HG03135 (cell line): ENCODE measurements at regions not wholly inside any gene's neighbourhood (a gene's known extent, or its start where the extent isn't known, plus 50 kb on each side); places are given as distances from the start of the nearest gene placed in this dataset.

ENCODE experiments used
- ATAC-seq: cut with Tn5 transposase; IDR thresholded peaks from one replicate; pipeline ENCODE4 v1.9.1; 2021; ENCODE audit warnings: mild to moderate bottlenecking, moderate library complexity; ENCODE audit not compliant: unreplicated experiment

DNA sequence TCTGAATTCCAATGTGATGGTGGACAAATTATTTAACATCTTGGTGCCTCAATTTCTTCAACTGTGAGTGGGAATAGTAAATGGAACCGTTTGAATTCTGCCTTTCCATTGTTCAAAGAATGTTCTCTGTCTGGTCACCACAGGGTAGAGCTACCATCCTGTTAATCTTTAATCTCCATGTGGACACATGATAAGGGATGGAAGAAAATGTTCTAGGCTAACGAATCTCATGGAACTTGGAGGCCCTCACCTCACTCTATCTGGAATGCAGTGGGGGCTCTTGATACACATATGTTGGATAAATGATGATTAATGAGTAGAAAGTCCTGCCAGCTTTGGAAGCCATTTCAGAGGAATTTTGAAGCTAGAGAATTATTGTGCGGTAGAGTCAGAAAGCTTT lies 118.5 kb upstream of the HABP2 start:
- no peak for ATAC-seq

GRCh38 chr10:113434950-113435349 lies 117.9 kb upstream of the HABP2 start:
- no peak for ATAC-seq

DNA sequence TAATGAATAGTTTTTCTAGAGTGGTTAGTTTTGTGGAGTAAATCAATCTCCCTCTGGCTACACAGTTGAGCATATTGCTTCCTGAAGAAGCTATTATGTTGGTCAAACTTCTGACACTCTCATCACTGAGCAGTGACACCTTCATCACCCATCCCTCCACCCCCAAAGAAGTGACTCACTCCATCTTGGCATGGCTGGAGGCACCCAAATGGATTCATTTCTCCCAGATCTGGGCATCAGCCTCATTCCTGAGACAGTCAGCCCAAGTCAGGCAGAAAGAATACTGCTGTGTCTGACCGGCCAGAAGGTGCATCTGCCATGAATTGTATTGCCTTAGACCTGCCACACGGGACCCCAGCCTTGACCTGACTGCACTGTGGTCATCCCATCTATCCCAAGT lies 117.0 kb upstream of the HABP2 start:
- no peak for ATAC-seq

- ATAC-seq: no peak
Observed at GRCh38 chr10:113436851-113437250, 116.0 kb upstream of the HABP2 start.

- ATAC-seq: no peak
Observed at GRCh38 chr10:113438652-113439051, 114.2 kb upstream of the HABP2 start.

DNA sequence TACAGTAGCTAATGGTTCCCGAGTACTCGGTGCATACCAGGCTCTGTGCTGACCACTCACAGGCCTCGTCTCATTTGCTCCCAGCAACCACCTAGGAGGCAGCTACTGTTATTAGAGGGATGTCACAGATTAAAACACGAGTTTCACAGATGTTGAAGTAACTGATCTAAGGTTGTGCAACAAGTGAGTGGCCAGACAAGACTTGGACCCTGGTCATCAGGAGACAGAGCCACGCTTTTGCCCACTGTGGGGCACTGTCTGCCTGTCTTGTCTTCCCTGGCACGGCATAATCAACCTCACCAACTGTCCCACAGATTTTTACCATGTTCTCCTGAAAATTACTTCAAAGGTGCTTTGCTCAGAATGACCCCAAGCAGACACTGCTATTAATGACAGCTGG lies 111.6 kb upstream of the HABP2 start:
- no peak for ATAC-seq

DNA sequence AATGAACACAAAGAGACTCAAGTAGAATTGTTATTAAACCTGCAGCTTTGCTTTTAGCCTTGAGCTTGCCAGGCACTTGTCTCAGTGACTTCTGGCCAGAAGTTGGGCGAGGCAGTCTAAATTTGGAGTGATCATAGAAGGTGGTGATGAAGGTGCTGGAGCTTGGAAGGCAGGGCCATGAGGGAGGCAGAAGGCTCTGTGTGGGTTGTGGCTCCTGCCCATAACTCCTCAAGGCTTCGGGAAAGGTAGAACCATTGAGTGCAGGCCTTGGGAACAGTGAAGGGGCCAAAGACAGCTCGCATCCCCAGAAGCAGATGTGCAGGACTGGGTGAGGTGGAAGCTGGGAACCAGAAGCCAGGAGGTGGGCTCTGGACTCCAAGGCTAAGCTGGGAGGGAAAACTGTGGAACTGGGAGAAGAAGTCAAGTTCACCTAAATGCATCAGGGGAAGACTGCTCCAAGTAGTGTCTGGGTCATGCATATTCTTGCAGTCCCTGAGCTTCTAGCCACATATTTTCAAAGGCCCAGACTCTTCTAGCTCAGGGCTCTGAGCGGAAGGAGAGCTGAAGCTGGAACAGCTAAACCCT lies 111.1 kb upstream of the HABP2 start:
- no peak for ATAC-seq

DNA sequence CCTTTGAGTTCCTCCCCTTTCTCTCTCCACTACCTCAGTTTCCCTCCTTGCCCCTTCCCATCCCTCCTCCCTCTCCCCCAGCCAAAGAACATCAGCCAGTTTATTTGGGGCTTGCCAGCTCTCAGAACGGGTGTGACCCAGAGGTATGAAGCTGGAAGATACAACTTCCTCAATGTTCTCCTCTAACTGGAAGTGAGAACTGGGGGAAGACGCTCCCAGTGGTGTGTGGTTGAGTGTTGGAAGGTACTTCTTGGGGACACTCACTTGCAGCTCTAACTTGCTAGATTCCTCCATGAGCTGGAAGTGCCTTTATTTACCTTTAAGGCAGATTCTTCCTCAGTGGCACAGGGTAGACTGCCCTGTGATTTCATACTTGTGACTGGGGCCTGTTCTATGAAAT lies 110.5 kb upstream of the HABP2 start:
- ATAC-seq: no peak

DNA sequence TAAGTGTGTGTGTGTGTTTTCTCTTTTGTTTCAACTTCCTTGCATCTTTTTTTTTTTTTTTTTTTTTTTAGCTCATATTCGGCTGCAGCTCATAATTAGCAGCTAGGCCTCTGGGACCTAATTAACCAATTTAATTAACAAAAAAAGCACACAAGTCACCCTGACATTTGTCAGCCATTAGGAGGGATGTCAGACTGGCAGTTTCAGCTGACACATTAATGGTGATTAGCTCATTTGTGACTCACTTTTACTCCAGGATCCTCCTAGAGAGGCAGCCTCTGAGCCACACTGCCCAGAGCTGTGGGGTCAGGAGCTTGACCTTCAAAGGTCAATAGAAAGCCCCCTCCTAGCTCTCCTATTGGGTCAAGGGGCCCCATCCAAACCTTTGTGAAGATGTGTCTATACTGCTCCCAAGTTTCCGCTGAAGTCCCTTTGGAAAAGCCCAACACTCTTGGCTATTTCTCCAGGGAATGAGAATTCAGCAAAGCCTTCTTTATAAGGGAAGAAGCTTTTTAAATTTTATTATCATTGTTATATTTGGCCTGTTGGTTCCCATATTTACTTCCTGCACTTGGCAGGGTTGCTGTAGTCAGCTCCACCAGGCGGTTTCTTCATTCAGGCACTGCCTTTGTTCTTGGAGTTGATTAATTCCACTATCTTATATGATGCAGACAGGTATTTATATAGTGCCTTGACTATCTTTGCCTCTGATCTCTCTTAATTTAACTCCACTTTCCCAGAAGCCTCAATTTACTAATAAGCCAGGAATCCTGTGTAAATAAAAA lies 109.5 kb upstream of the HABP2 start:
- no peak for ATAC-seq

DNA sequence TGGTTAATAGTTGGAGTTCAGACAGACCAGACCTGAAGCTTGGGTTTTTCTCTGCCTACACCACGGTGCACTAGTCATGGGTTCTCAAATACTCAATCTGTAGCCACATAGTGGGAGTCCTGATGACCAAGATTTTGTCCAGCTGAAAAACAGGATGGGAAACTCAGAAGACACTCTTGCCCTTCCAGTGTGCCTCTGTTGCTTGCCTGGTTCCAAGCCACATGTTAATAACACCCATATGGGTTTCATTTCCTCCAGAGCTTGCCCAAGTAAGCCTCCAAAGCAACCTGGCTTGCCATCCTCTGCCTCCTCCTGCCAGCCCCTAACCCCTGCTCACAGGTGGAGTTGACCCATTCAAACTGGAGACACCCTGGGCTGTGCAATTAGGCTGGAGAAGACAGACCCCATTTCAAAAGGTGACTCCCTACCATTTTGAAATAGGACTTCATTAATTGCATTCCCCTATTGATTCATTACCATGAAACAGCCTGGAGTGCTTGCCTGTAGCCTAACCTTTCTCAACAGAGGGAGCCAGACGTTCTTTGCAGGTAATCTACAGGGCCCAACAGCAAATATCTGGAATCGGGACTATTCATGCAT lies 108.0 kb upstream of the HABP2 start:
- ATAC-seq: no peak

DNA sequence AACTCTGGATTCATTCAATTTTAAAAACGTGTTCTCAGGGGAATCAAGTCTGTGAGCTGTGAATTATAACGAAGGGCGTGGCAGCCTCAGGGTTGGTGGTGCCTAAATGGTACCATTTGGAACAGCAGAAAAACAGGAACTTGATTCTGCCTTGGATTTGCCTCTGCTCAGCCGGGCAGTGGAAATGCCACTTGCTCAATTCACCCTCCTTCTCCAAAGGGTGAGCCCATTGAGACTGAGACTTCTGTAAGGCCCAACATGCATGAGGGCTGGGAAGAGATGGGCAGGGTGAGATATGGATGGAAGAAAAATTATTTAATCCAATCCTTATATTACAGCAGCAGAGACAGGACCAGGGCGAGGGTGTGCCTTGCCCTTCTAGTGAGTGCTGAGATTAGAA lies 107.1 kb upstream of the HABP2 start:
- no peak for ATAC-seq

- no peak for ATAC-seq
Observed at GRCh38 chr10:113446739-113447138, 106.1 kb upstream of the HABP2 start.

- no peak for ATAC-seq
Observed at GRCh38 chr10:113447278-113447677, 105.6 kb upstream of the HABP2 start.

- ATAC-seq: no peak
Observed at GRCh38 chr10:113449006-113449695, 103.7 kb upstream of the HABP2 start.

GRCh38 chr10:113450046-113450804 lies 102.6 kb upstream of the HABP2 start:
- ATAC-seq: no peak

DNA sequence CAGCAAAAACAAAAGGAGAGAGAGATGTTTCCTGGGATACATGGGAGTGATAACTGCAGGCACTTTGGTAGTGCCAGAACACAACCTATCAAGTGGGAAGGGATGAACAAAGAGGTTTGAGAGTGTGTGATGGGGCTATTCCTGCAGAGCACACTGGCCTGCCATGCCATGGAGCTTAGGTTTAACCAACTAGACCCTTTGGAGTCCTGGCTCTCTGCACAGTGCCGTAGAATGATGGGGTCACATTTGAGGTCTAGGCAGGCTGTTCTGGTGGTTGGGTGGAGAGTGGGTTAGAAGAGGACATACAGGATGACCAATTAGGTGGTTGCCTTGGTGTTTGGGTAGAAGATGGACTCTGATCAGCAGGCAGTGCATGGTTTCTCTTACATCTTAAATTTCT lies 101.9 kb upstream of the HABP2 start:
- ATAC-seq: no peak

DNA sequence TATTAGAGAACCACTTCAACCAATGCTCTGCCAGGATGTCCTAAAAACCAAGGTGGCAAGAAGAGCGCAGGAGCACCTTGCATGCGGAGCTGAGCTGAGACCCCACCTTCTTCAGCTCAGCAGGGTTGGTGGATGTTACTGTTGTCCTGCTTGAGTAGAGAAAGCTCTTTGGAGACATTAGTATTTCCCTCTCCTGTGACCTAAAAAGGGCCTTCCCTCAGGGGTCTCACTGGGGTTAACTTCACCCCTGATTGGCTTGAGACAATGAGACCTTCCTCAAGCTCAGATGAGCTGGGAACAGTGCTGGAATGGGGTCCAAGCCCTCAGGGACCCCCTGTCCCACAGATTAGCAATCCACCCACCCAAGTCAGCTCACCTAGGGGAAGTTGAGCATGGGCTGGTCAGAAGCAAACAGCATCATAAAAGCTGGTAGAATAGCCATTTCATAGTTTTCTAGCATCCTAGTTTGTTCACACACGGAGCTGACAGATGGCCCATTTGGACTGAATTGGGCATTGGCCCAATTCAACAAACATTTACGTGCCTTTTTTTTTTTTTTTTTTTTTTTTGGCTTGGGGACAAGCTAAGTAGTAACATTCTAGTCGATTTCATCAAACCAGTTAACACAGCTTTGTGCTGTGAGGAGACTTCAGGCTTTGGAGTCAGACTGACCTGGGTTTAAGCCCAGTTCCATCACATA lies 100.6 kb upstream of the HABP2 start:
- ATAC-seq: no peak

DNA sequence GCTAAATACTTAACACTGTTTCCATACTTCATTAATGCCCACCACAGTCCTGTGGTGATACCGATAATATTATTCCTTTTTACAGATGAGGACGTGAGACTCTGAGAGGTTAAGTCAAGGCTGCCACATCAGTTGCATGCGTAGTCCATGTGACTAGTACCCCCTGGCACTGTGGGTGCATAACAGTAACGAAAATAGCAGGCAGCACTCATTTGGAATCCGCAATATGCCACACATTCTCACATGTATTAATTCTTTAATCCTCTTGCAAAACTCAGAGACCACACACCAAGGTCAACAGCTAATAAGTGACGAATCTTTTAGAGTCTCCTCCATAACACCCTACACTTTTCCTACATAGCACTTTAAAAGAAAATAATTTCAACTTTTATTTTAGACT lies 99.5 kb upstream of the HABP2 start:
- no peak for ATAC-seq

DNA sequence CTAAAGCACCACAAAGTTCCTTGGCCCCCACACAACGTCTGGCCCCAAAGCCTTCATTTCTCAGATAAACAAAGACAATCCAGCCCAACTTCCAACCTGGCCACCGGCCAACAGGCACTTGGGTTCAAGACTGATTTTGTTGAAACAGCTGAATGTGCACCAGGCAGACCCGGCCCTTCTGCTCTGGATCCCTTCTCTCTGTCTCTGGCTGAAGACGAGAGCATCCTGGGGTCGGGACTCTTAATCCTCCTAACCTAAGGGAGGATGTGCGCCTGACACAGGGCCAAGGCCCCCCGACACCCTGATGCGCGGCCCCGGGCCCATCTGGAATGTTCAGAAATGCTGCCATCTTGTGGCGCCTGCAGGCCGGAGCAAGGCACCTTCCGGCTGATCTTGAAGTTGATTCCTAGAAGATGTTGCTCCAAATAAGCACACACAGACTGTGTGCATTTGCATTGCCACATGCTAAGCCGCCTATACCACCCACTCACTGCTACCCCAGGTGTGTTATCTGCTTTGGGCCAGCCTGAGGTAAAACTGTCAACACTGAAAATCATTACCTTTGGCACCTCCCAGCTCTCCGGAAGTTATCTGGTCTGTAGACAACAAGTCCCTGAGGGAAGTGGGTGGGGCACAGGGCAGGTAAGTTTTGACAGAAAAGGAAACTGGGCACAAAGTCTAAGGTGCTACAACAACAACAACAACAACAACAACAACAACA lies 98.4 kb upstream of the HABP2 start:
- ATAC-seq: no peak

- ATAC-seq: no peak
Observed at GRCh38 chr10:113455947-113456346, 96.9 kb upstream of the HABP2 start.
